Activated CD8-positive, alpha-beta memory T cell treated with anti-CD3 and anti-CD28 coated beads, Interleukin-2, amount 50 U/mL, for 24 hours (primary cell): ENCODE measurements at regions not wholly inside any gene's neighbourhood (a gene's known extent, or its start where the extent isn't known, plus 50 kb on each side); places are given as distances from the start of the nearest gene placed in this dataset.

Experiments
- DNase-seq: peaks from one replicate; pipeline ENCODE4 v3.0.0-alpha.2; 2020; ENCODE audit errors: extremely low read depth

DNA sequence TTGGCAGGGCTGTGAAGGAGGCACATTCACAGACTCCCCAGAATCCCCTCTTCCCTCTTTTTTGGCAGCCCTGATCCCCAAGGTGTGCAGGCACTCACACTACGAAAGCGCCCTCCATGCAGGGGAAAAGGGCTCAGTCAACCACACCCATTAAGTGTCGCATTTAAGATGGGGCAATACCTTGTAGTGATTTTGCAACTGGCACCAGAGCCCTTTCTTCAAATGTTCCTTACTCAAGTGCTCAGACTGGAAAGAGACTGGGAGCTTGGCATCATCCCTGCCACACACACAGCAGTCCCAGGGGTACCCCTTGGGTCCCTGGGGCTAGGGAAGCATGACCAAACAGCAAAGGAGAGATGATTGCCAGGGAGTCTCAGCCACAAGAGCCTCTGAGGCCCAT lies 190.1 kb downstream of the HAUS1 start:
- no peak for DNase-seq

DNA sequence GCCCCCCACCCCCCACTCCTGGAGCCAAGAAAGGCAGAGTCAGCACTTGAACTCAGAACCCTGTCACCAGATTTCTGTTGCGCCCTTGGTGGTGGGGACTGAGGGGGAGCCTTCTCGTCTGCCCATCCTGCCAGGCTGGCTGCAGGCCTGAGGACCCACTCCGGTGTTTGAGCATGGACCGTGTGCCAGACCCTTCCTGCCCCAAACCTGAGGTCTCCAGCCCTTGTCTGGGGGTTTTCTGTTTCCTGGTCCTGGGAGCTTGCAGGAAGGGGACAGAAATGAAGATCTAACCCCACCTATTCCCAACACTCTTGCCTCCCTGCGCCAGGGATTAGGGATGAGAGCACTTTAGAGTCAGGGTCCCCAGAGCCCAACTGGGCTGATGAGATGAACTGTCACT lies 190.6 kb downstream of the HAUS1 start:
- DNase-seq, result no peak

GRCh38 chr18:46295416-46295815 lies 191.2 kb downstream of the HAUS1 start:
- no peak for DNase-seq

DNA sequence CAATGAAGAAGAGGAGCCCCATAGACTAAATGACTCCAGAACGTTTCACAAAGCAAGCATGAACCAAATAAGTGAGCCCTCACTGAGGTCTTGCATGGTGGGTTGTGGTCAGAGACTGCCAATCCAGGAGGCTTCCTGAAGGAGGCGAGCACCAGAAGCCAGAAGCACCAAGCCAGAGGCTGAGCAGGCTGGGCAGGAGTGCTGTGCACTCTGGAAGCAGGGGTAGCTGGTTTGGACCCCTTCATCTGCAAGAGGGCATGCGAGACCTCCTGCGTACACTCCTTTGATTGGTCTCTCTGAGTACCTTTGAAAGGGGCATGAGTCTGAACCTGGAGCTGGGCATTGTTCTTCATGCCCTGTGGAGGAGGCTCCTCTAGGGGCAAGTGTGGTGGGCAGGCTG lies 192.5 kb downstream of the HAUS1 start:
- DNase-seq, result no peak

- no peak for DNase-seq
Observed at GRCh38 chr18:46297124-46297523, 192.9 kb downstream of the HAUS1 start.

DNA sequence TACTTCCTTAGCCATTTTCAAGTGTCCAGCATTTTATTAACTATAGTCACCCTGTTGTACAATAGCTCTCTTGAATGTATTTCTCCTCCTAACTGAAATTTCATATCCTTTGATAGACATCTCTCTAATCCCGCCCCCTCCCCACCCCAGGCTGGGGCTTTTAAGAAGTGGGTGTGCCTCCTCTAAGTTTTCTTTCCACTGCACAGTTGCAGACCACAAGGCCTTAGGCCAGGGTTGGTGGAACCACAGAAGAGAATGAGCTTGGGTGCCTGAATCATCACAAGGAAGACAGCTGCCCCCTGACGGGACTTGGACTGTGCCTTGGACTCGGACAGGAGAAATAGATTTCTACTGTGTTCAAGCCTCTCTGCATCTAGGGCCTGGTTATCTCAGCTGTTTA lies 193.4 kb downstream of the HAUS1 start:
- DNase-seq, result no peak

GRCh38 chr18:46298511-46298910 lies 194.3 kb downstream of the HAUS1 start:
- DNase-seq, result no peak

- no peak for DNase-seq
Observed at GRCh38 chr18:46299465-46300008, 195.4 kb downstream of the HAUS1 start.

- no peak for DNase-seq
Observed at GRCh38 chr18:46301081-46301480, 196.9 kb downstream of the HAUS1 start.

GRCh38 chr18:46301571-46301970 lies 197.4 kb downstream of the HAUS1 start:
- no peak for DNase-seq

GRCh38 chr18:46302528-46303485 lies 198.6 kb downstream of the HAUS1 start:
- DNase-seq, result no peak

GRCh38 chr18:46310258-46310657 lies 206.1 kb downstream of the HAUS1 start:
- DNase-seq, result no peak

DNA sequence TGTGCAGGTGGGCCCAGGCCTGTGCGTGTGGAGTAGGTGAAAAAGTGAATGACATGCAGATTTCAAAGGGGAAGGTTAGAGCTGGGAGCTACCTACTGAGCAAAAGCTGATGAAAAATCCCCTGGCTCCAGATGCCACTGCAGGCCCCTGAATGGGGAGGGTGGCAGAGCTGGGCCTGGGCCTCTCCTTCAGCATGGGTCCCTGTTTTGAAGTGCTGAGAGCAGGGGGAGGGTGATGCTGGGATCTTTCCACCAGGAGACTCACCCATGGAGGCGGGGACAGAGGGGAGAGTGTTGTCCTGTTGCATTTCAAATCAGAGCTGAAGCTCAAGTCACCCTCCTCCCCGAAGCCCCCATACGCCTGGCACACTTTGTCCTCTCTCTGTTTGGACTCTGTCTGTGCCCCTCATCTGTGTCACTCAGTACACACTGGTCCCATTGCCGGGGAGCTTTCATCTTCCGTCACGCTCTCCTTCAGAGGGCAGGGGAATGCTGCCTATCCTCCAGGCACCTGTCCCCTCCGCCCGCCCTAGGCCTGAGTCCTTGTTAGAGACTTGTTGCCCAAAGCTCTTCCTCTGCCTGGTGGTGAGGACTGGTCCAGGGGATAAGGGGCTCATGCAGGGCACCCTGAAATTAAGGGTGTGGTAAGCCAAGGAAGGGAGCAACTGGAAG lies 206.6 kb downstream of the HAUS1 start:
- no peak for DNase-seq

GRCh38 chr18:46311491-46311890 lies 207.3 kb downstream of the HAUS1 start:
- no peak for DNase-seq

- no peak for DNase-seq
Observed at GRCh38 chr18:46312221-46312620, 208.0 kb downstream of the HAUS1 start.

DNA sequence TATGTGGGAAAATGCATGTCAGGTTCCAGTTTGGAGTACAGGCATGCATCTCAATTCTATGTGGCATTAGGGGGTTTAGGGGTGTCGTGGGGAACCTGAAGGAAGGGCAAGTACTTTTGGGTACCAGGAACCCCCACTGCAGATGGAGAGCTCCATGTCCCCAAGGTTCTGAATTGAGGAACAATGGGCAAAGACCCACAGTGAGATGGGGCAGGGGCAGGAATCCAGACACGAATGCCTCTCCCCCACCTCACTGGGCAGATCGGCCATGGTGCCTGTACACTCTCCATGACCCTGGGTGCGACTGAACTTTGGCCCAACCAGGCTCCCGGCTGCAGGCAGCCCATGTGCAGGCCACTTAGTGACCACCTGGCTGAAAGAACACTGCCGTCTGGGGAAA lies 209.3 kb downstream of the HAUS1 start:
- DNase-seq, result no peak

GRCh38 chr18:46314011-46314410 lies 209.8 kb downstream of the HAUS1 start:
- no peak for DNase-seq

- DNase-seq, result no peak
Observed at GRCh38 chr18:46315161-46315560, 211.0 kb downstream of the HAUS1 start.

- no peak for DNase-seq
Observed at GRCh38 chr18:46318356-46318755, 214.2 kb downstream of the HAUS1 start.

DNA sequence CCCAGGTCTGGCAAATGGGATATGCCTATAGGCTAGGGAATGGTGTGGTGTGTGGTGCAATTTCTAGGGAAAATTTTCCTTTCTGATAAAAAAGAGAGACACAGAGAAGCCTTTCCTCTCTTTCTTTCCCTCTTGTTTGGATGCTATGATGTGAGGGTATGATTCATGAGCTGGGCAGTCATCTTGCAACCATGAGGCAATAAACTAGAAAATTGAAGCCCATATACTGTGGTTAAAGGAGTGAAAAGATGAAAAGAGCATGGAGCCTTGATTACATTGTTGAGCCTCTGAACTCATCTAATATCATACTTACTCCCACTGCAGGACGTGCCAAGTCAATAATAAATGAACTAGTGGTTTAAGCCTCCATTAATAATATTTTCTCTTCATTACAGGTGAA lies 215.6 kb downstream of the HAUS1 start:
- no peak for DNase-seq

GRCh38 chr18:46320297-46320696 lies 216.1 kb downstream of the HAUS1 start:
- no peak for DNase-seq

DNA sequence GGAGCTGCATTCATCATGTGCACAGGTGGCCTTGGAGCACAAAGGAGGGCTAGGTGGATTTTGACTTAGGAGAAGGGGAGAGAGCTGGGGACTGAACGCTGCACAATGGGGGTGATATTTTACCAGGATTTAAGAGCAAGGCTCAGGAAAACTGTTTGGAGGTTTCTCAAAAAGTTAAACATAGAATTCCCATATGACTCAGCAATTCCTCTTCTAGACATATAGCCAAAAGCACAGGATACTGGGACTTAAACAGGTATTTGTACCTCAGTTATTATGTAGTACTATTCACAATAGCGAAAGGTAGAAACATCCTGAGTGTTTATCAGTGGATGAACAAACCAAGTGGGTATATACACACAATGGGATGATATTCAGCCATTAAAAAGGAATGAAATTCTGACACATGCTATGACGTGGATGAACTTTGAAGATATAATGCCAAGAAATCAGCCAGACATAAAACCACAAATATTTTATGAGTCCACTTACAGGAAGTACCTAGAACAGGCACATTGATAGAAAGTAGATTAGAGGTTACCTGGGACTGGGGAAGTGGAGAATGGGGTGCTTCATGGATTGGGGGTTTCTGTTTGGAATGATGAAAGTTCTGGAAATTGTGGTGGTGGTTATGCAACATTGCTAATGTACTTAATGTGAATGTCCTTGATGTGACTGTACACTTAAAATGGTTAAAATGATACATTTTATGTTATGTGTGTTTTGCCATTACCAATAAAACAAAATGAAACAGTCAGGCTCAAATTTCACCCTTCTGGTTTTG lies 216.9 kb downstream of the HAUS1 start:
- no peak for DNase-seq
